ENCODE measurements at regions not wholly inside any gene's neighbourhood (a gene's known extent, or its start where the extent isn't known, plus 50 kb on each side); places are given as distances from the start of the nearest gene placed in this dataset.

- H3K27me3 Mint-ChIP-seq, result peaks cover 33% of the 10 kb centered on the region
- intact Hi-C loops (cut with micrococcal nuclease), result no loop called here
- H3K4me1 Mint-ChIP-seq (ENCODE audit: low read depth), result peaks cover 11% of the 10 kb centered on the region
- H3K36me3 Mint-ChIP-seq (ENCODE audit: low read depth), result no peaks in the 10 kb centered on the region
- DNase-seq (no peak), ATAC-seq (no peak)
- H3K4me3 Mint-ChIP-seq, result no peak overlapping the region
- no peak overlapping the region for H3K27ac Mint-ChIP-seq
- H3K9me3 Mint-ChIP-seq, result no peaks in the 10 kb centered on the region
- TF ChIP-seq CTCF (IDR thresholded peaks at IDR 0.05), result no peak
- ChIA-PET POLR2A (no interaction called here), CTCF (interaction anchor here (1.7 kb wide), 1 partner anchor 15 kb away, joined by 4 read pairs; no protein-coding TSS in a partner anchor)
These were observed 172.4 kb upstream of the PDE10A start for GRCh38 chr6:165835410-165835851.

GRCh38 chr6:165834613-165835259 lies 171.7 kb upstream of the PDE10A start:
- H3K27me3 Mint-ChIP-seq, result peaks cover 31% of the 10 kb centered on the region
- DNase-seq, result no peak
- ChIA-PET CTCF (interaction anchor here (1.7 kb wide), 1 partner anchor 16 kb away, joined by 4 read pairs; no protein-coding TSS in a partner anchor), POLR2A (no interaction called here)
- no peak for TF ChIP-seq CTCF (IDR thresholded peaks at IDR 0.05)
- ATAC-seq, result no peak
- no peaks in the 10 kb centered on the region for H3K36me3 Mint-ChIP-seq (ENCODE audit: low read depth)
- no peaks in the 10 kb centered on the region for H3K9me3 Mint-ChIP-seq
- H3K4me1 Mint-ChIP-seq (ENCODE audit: low read depth), result peaks cover 11% of the 10 kb centered on the region
- intact Hi-C loops (cut with micrococcal nuclease), result no loop called here
- H3K4me3 Mint-ChIP-seq, result no peak overlapping the region
- no peak overlapping the region for H3K27ac Mint-ChIP-seq

DNA sequence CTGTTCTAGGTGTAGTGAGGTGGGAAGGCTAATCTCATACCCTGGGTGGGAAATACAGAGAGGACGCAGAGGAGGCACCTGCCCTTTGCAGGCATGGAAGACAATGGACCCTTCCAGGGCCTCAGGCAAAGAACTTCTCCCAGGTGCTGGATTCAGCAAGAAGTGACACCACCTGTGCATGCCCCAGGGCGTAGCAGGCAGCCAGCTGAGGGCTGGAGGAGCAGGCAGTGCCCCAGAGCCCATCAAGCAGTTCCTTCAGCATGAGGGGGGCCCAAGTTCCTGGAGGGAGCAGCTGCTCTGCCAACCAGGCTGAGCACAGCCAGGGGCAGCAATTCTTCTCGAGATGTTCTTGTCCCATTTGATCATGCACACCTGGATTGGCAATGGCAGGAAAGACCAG lies 170.3 kb upstream of the PDE10A start:
- ATAC-seq (no peak), DNase-seq (no peak)
- no peak for TF ChIP-seq CTCF (IDR thresholded peaks at IDR 0.05)
- Mint-ChIP-seq H3K36me3 (ENCODE audit: low read depth) (no peaks in the 10 kb centered on the region), H3K4me1 (ENCODE audit: low read depth) (peaks cover 11% of the 10 kb centered on the region), H3K27me3 (peaks cover 31% of the 10 kb centered on the region), H3K9me3 (no peaks in the 10 kb centered on the region), H3K4me3 (no peak overlapping the region), H3K27ac (no peak overlapping the region)
- ChIA-PET CTCF (no interaction called here), POLR2A (interaction anchor here (1.0 kb wide), 1 partner anchor 167 kb away, joined by 3 read pairs; no protein-coding TSS in a partner anchor)
- intact Hi-C loops (cut with micrococcal nuclease), result no loop called here

- intact Hi-C loops (cut with micrococcal nuclease), result no loop called here
- H3K4me3 Mint-ChIP-seq, result no peak overlapping the region
These were observed 168.9 kb upstream of the PDE10A start for GRCh38 chr6:165831812-165832510.

More at GRCh38 chr6:165831812-165832510, 168.9 kb upstream of the PDE10A start:
- Mint-ChIP-seq H3K4me1 (ENCODE audit: low read depth) (peaks cover 11% of the 10 kb centered on the region), H3K27ac (no peak overlapping the region), H3K36me3 (ENCODE audit: low read depth) (no peaks in the 10 kb centered on the region), H3K9me3 (no peaks in the 10 kb centered on the region), H3K27me3 (peaks cover 33% of the 10 kb centered on the region)
- ChIA-PET CTCF (no interaction called here), POLR2A (interaction anchor here (1.0 kb wide), 1 partner anchor 166 kb away, joined by 3 read pairs; no protein-coding TSS in a partner anchor)
- DNase-seq (no peak), ATAC-seq (no peak)
- no peak for TF ChIP-seq CTCF (IDR thresholded peaks at IDR 0.05)

Measured in activated CD8-positive, alpha-beta T cell treated with anti-CD3 and anti-CD28 coated beads for 36 hours (primary cell).